ENCODE measurements at regions not wholly inside any gene's neighbourhood (a gene's known extent, or its start where the extent isn't known, plus 50 kb on each side); places are given as distances from the start of the nearest gene placed in this dataset.

DNA sequence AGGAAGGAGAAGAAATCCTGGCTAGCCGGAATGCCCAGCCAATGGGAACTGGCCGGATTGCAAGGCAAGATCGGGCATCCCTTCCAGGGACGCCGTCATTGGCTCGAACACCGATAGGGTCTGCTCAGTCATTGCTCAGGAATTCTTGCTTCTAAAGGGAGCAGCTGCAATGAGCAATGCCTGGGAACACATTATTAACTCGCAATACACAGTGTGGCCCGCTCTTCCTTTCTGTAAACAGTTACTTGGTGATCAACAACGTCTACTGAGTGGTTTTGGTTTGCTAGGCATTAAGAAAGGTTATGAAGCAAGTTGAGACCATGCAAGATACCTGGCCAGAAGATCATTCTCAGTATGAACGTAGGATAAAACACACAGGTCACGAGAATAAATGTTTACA lies 165.4 kb upstream of the CITED2 start:
- TF ChIP-seq, protein P1, sequence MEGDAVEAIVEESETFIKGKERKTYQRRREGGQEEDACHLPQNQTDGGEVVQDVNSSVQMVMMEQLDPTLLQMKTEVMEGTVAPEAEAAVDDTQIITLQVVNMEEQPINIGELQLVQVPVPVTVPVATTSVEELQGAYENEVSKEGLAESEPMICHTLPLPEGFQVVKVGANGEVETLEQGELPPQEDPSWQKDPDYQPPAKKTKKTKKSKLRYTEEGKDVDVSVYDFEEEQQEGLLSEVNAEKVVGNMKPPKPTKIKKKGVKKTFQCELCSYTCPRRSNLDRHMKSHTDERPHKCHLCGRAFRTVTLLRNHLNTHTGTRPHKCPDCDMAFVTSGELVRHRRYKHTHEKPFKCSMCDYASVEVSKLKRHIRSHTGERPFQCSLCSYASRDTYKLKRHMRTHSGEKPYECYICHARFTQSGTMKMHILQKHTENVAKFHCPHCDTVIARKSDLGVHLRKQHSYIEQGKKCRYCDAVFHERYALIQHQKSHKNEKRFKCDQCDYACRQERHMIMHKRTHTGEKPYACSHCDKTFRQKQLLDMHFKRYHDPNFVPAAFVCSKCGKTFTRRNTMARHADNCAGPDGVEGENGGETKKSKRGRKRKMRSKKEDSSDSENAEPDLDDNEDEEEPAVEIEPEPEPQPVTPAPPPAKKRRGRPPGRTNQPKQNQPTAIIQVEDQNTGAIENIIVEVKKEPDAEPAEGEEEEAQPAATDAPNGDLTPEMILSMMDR (IDR thresholded peaks at IDR 0.05): no peak
- no peak for TF ChIP-seq POLR2A (IDR thresholded peaks at IDR 0.05)
